DOHH2 (cell line): ENCODE measurements at regions not wholly inside any gene's neighbourhood (a gene's known extent, or its start where the extent isn't known, plus 50 kb on each side); places are given as distances from the start of the nearest gene placed in this dataset.

Source experiments
- H3F3A ChIP-seq: fragments of 200-600 bp; sonication (generic), shearing (Covaris generic); 2 replicates; pipeline ENCODE4 v1.6.0; 2016; ENCODE audit warnings: antibody characterized with exemption, mild to moderate bottlenecking; ENCODE audit not compliant: control insufficient read depth, insufficient read depth
- H3K27ac ChIP-seq: fragments of 200-600 bp; sonication (generic); 2 replicates; pipeline ENCODE4 v1.5.1; 2014; ENCODE audit warnings: low read depth, mild to moderate bottlenecking, low read length, moderate library complexity
- H3K27me3 ChIP-seq: fragments of 200-600 bp; sonication (generic); 2 replicates; pipeline ENCODE4 v1.6.1; 2014; ENCODE audit warnings: mild to moderate bottlenecking, low read length, mixed read lengths; ENCODE audit not compliant: control insufficient read depth
- H3K36me3 ChIP-seq: fragments of 200-600 bp; sonication (generic); 2 replicates; pipeline ENCODE4 v1.6.1; 2014; ENCODE audit warnings: mild to moderate bottlenecking, low read length, moderate library complexity, mixed read lengths; ENCODE audit not compliant: control insufficient read depth
- H3K4me1 ChIP-seq: fragments of 200-600 bp; sonication (generic); 2 replicates; pipeline ENCODE4 v1.6.1; 2014; ENCODE audit warnings: mild to moderate bottlenecking, low read length, mixed read lengths; ENCODE audit not compliant: control insufficient read depth
- H3K4me2 ChIP-seq: fragments of 200-600 bp; sonication (generic); 2 replicates; pipeline ENCODE4 v1.6.0; 2014; ENCODE audit warnings: mild to moderate bottlenecking, low read length, moderate library complexity
- H3K4me3 ChIP-seq: fragments of 200-600 bp; sonication (generic); 2 replicates; pipeline ENCODE4 v1.5.1; 2014; ENCODE audit warnings: mild to moderate bottlenecking, low read length, mixed read lengths
- H3K79me2 ChIP-seq: fragments of 200-600 bp; sonication (generic); 2 replicates; pipeline ENCODE4 v1.6.1; 2014; ENCODE audit warnings: mild to moderate bottlenecking, low read length, mixed read lengths; ENCODE audit not compliant: control insufficient read depth
- H3K9me2 ChIP-seq: fragments of 200-600 bp; sonication (generic); replicated peaks from 2 replicates; pipeline ENCODE4 v1.6.1; 2014; ENCODE audit warnings: mild to moderate bottlenecking, low read length, mixed read lengths; ENCODE audit not compliant: control insufficient read depth
- H3K9me3 ChIP-seq: fragments of 200-600 bp; sonication (generic); 2 replicates; pipeline ENCODE4 v1.6.1; 2014; ENCODE audit warnings: antibody characterized with exemption, low read length, mixed read lengths; ENCODE audit not compliant: control insufficient read depth, insufficient read depth
- H4K20me1 ChIP-seq: fragments of 200-600 bp; sonication (generic); 2 replicates; pipeline ENCODE4 v1.6.0; 2014; ENCODE audit warnings: low read depth, mild to moderate bottlenecking, antibody characterized with exemption, low read length, moderate library complexity; ENCODE audit not compliant: control insufficient read depth, insufficient read depth
- CTCF ChIP-seq: fragments of 200-600 bp; sonication (generic); IDR thresholded peaks from one replicate; pipeline ENCODE4 v1.5.1; 2014; ENCODE audit warnings: antibody characterized with exemption, mild to moderate bottlenecking, low read depth, low read length; ENCODE audit not compliant: poor library complexity, severe bottlenecking
- EZH2phosphoT487 ChIP-seq: fragments of 200-600 bp; sonication (generic); IDR thresholded peaks from 2 replicates; pipeline ENCODE4 v1.6.1; 2017; ENCODE audit warnings: borderline replicate concordance, mild to moderate bottlenecking, antibody characterized with exemption, low read length, moderate library complexity, mixed read lengths

GRCh38 chr4:182140547-182140946, 102.7 kb upstream of the TENM3 start:
- Histone ChIP-seq H3K79me2 (no peaks in the 10 kb centered on the region), H3K36me3 (no peaks in the 10 kb centered on the region), H3K9me2 (no peaks in the 10 kb centered on the region), H3K27me3 (no peaks in the 10 kb centered on the region), H3K4me3 (no peak overlapping the region), H3K27ac (no peak overlapping the region), H4K20me1 (no peaks in the 10 kb centered on the region), H3K4me1 (no peaks in the 10 kb centered on the region), H3K9me3 (peaks cover 9% of the 10 kb centered on the region; the same call in 1 of the 2 replicates), H3K4me2 (no peak overlapping the region), H3F3A (no peaks in the 10 kb centered on the region)
- TF ChIP-seq EZH2phosphoT487, result no peak
- no peak for TF ChIP-seq CTCF

- no peaks in the 10 kb centered on the region for H3K79me2 ChIP-seq
- no peak overlapping the region for H3K27ac ChIP-seq
- H3K4me3 ChIP-seq, result no peak overlapping the region
- H3K4me1 ChIP-seq, result no peaks in the 10 kb centered on the region
- H3K4me2 ChIP-seq, result no peak overlapping the region
- peaks cover 9% of the 10 kb centered on the region; the same call in 1 of the 2 replicates for H3K9me3 ChIP-seq
- H3F3A ChIP-seq, result no peaks in the 10 kb centered on the region
- H3K27me3 ChIP-seq, result no peaks in the 10 kb centered on the region
- H4K20me1 ChIP-seq, result no peaks in the 10 kb centered on the region
- TF ChIP-seq EZH2phosphoT487 (no peak), CTCF (no peak)
- no peaks in the 10 kb centered on the region for H3K9me2 ChIP-seq
- no peaks in the 10 kb centered on the region for H3K36me3 ChIP-seq
Measured at GRCh38 chr4:182141061-182141460, 102.1 kb upstream of the TENM3 start.

GRCh38 chr4:182142176-182143085, 100.8 kb upstream of the TENM3 start:
- H3K79me2 ChIP-seq, result no peaks in the 10 kb centered on the region
- H3K36me3 ChIP-seq, result no peaks in the 10 kb centered on the region
- TF ChIP-seq CTCF, result no peak
- TF ChIP-seq EZH2phosphoT487, result no peak
- H3K9me3 ChIP-seq, result peaks cover 9% of the 10 kb centered on the region; the same call in 1 of the 2 replicates
- H3K4me2 ChIP-seq, result no peak overlapping the region
- no peaks in the 10 kb centered on the region for H4K20me1 ChIP-seq
- no peak overlapping the region for H3K27ac ChIP-seq
- no peaks in the 10 kb centered on the region for H3K9me2 ChIP-seq
- no peak overlapping the region for H3K4me3 ChIP-seq
- H3F3A ChIP-seq, result no peaks in the 10 kb centered on the region
- H3K4me1 ChIP-seq, result no peaks in the 10 kb centered on the region
- H3K27me3 ChIP-seq, result no peaks in the 10 kb centered on the region
